GM23248 (cell line): ENCODE measurements at regions not wholly inside any gene's neighbourhood (a gene's known extent, or its start where the extent isn't known, plus 50 kb on each side); places are given as distances from the start of the nearest gene placed in this dataset.

Experiments
- DNase-seq: peaks from one replicate; pipeline ENCODE4 v3.0.0-alpha.2; 2015
- H2AFZ ChIP-seq: fragments of 200-600 bp; sonication (generic); 2 replicates; pipeline ENCODE4 v1.6.1; 2016; ENCODE audit warnings: antibody characterized with exemption
- H3F3A ChIP-seq: fragments of 200-600 bp; sonication (generic); 2 replicates; pipeline ENCODE4 v1.6.1; 2016; ENCODE audit warnings: mild to moderate bottlenecking, antibody characterized with exemption, mixed run types; ENCODE audit not compliant: insufficient read depth
- H3K27ac ChIP-seq: fragments of 200-600 bp; sonication (generic); 2 replicates; pipeline ENCODE4 v1.5.1; 2016; ENCODE audit warnings: mild to moderate bottlenecking
- H3K27me3 ChIP-seq: fragments of 200-600 bp; sonication (generic); replicated peaks from 2 replicates; pipeline ENCODE4 v1.6.1; 2016; ENCODE audit warnings: mild to moderate bottlenecking; ENCODE audit not compliant: insufficient read depth
- H3K36me3 ChIP-seq: fragments of 200-600 bp; sonication (generic); 2 replicates; pipeline ENCODE4 v1.6.1; 2016; ENCODE audit warnings: low read depth, mild to moderate bottlenecking
- H3K4me1 ChIP-seq: fragments of 200-600 bp; sonication (generic); 2 replicates; pipeline ENCODE4 v1.6.1; 2016; ENCODE audit warnings: mild to moderate bottlenecking; ENCODE audit not compliant: insufficient read depth
- H3K4me2 ChIP-seq: fragments of 200-600 bp; sonication (generic); one replicate; pipeline ENCODE4 v1.6.1; 2016; ENCODE audit warnings: mild to moderate bottlenecking; ENCODE audit not compliant: unreplicated experiment
- H3K4me3 ChIP-seq: fragments of 200-600 bp; sonication (generic); 2 replicates; pipeline ENCODE4 v1.5.1; 2016; ENCODE audit warnings: mild to moderate bottlenecking
- H3K79me2 ChIP-seq: fragments of 200-600 bp; sonication (generic); 2 replicates; pipeline ENCODE4 v1.6.1; 2016; ENCODE audit warnings: mild to moderate bottlenecking; ENCODE audit not compliant: insufficient read depth
- H3K9ac ChIP-seq: fragments of 200-600 bp; sonication (generic); 2 replicates; pipeline ENCODE4 v1.6.1; 2016; ENCODE audit warnings: mild to moderate bottlenecking
- H3K9me2 ChIP-seq: fragments of 200-600 bp; sonication (generic); 2 replicates; pipeline ENCODE4 v1.6.1; 2016; ENCODE audit warnings: mixed run types, mild to moderate bottlenecking, moderate library complexity; ENCODE audit not compliant: insufficient read depth
- H3K9me3 ChIP-seq: fragments of 200-600 bp; sonication (generic); one replicate; pipeline ENCODE4 v1.6.1; 2017; ENCODE audit warnings: low read depth
- H4K20me1 ChIP-seq: fragments of 200-600 bp; sonication (generic); 2 replicates; pipeline ENCODE4 v1.6.0; 2016; ENCODE audit not compliant: insufficient read depth
- EZH2 ChIP-seq: fragments of 200-600 bp; sonication (generic); IDR thresholded peaks from 2 replicates; pipeline ENCODE4 v1.6.1; 2018; ENCODE audit warnings: antibody characterized with exemption, mild to moderate bottlenecking; ENCODE audit not compliant: insufficient read depth, poor library complexity, severe bottlenecking
- EZH2phosphoT487 ChIP-seq: fragments of 200-600 bp; sonication (generic); IDR thresholded peaks from 2 replicates; pipeline ENCODE4 v1.6.1; 2018; ENCODE audit warnings: antibody characterized with exemption, moderate library complexity, mild to moderate bottlenecking, low read depth; ENCODE audit not compliant: insufficient read depth
- WGBS, 2 experiments: methylation state at CpG; one replicate each; pipeline ENCODE4 v1.1.6; 2015 to 2017; ENCODE audit warnings: low lambda C conversion rate in 2 of 2, low coverage in 1 of 2; ENCODE audit errors: missing lambda C conversion rate in 2 of 2; 5-methylcytosine and 5-hydroxymethylcytosine counted together
- in situ Hi-C: fragments of 300-500 bp; cut with MboI; formaldehyde crosslinking; loops from 2 replicates; pipeline ENCODE4 v1.15.0; 2020

DNA sequence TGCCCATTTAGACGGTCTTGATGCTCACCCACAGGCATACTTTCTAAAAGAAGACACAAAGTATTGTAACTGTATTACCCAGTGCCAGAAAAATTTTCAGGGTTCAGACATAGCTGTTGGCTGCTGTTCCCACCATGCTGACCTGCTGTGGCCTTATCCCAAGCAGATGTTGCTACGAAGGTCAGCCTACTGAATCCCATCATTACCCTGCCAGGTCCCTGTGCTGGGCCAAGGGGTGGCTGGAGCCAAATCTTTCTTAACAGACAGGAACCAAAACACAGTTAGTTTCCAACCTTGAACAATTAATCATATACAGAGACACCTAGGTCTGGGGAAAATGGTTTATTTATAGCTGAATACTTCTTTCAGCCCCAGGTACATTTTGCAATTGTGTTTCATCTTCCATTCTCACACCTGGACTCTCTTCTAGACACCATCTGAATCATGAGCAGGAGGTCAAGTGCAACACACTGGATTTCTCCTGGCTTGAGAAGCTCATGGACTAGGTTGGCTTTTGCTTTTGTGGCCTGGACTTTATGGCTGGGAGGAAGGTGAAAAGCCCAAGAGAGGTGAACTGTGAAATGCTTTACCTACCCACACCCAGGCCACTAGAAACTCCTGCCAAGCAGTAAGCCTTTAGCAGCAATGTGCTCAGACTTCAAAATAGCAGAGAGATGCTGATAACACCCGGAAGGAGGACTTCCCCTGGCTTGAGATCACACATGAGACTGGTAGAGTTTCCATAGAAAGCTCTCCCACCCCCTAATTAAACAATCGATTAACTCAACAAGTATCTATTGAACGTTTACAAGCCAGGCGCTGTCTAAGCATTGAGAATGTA is 150.1 kb downstream of the SUDS3 start:
- Histone ChIP-seq H3K27ac (no peak overlapping the region), H3K27me3 (no peaks in the 10 kb centered on the region), H3K9me2 (no peaks in the 10 kb centered on the region), H3K79me2 (no peaks in the 10 kb centered on the region), H3K4me3 (no peak overlapping the region), H3K9me3 (no peaks in the 10 kb centered on the region), H2AFZ (no peak overlapping the region), H3K36me3 (no peaks in the 10 kb centered on the region), H3K9ac (no peak overlapping the region), H3K4me2 (no peak overlapping the region), H4K20me1 (no peaks in the 10 kb centered on the region), H3F3A (no peaks in the 10 kb centered on the region), H3K4me1 (no peaks in the 10 kb centered on the region)
- TF ChIP-seq EZH2 = no peak
- TF ChIP-seq EZH2phosphoT487 = no peak
- 32 to 40% methylated on average over 6 of the region's 6 CpGs for WGBS, 2 experiments
- in situ Hi-C loops = no loop called here
- no peak for DNase-seq

DNA sequence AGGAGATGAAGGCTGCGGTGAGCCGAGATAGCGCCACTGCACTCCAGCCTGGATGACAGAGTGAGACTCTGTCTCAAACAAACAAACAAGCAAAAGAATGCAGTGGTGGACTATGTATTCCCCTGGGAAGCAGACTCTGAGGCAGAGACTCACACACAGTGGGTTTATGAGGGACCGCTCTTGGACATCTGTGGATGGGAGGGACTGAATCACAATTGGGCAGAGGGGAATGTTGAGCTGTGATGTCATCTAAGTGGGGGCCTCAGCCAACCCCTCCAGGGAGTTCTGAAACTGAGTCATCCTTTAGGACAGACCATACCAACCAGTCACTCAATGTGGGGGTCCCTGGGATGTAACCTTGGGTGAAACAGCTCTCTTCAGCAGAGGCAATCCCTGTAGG is 151.0 kb downstream of the SUDS3 start:
- Histone ChIP-seq H3K9ac (no peak overlapping the region), H3K27me3 (no peaks in the 10 kb centered on the region), H3K9me2 (no peaks in the 10 kb centered on the region), H3K27ac (no peak overlapping the region), H3K4me1 (no peaks in the 10 kb centered on the region), H3F3A (no peaks in the 10 kb centered on the region), H3K9me3 (no peaks in the 10 kb centered on the region), H3K4me3 (no peak overlapping the region), H2AFZ (no peak overlapping the region), H3K79me2 (no peaks in the 10 kb centered on the region), H3K36me3 (no peaks in the 10 kb centered on the region), H3K4me2 (no peak overlapping the region), H4K20me1 (no peaks in the 10 kb centered on the region)
- WGBS, 2 experiments = 43 to 50% methylated on average over 4 of the region's 4 CpGs
- no peak for DNase-seq
- in situ Hi-C loops = no loop called here
- TF ChIP-seq EZH2phosphoT487 = no peak
- no peak for TF ChIP-seq EZH2

DNA sequence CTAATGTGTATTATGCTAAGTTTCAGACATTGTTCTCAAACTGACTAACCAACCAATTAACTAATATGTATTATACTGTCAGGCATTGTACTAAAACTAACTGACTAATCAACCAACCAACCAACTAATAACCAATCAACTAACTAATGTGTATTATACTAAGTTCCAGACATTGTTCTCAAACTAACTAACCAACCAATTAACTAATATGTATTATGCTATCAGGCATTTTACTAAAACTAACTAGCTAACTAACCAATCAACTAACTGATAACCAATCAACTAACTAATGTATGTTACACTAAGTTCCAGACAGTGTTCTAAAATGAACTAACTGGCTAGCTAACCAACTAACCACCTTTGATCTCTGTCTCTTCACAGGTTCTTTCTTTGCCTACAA is 152.3 kb downstream of the SUDS3 start:
- Histone ChIP-seq H3K36me3 (no peaks in the 10 kb centered on the region), H3F3A (no peaks in the 10 kb centered on the region), H4K20me1 (no peaks in the 10 kb centered on the region), H3K9me3 (no peaks in the 10 kb centered on the region), H2AFZ (no peak overlapping the region), H3K4me3 (no peak overlapping the region), H3K4me2 (no peak overlapping the region), H3K9ac (no peak overlapping the region), H3K27me3 (no peaks in the 10 kb centered on the region), H3K9me2 (no peaks in the 10 kb centered on the region), H3K79me2 (no peaks in the 10 kb centered on the region), H3K27ac (no peak overlapping the region), H3K4me1 (no peaks in the 10 kb centered on the region)
- in situ Hi-C loops = no loop called here
- TF ChIP-seq EZH2 (no peak), EZH2phosphoT487 (no peak)
- DNase-seq = no peak

DNA sequence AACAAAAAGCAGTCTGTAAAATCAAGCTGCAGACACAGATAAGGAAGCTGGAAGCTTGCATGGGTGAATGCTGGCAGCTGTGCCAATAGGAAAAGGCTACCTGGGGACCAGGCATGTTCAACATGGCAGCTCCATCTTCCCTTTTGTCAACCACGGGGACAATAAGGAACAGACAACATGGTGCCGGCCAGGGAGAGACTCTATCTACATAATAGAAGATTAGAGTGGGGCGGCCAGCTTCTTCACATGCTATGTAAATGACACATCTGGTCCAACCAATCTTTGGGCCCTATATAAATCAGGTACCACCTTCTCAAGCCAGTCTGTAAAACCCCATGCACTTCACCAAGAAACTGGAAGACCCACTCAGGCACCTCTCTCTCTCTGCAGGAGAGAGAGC is 157.6 kb downstream of the SUDS3 start:
- Histone ChIP-seq H3K9me3 (no peaks in the 10 kb centered on the region), H3K79me2 (no peaks in the 10 kb centered on the region), H3K27me3 (no peaks in the 10 kb centered on the region), H3K4me2 (no peak overlapping the region), H3F3A (no peaks in the 10 kb centered on the region), H3K9me2 (no peaks in the 10 kb centered on the region), H4K20me1 (no peaks in the 10 kb centered on the region), H3K27ac (no peak overlapping the region), H3K9ac (no peak overlapping the region), H3K4me1 (no peaks in the 10 kb centered on the region), H2AFZ (no peak overlapping the region), H3K36me3 (no peaks in the 10 kb centered on the region), H3K4me3 (no peak overlapping the region)
- in situ Hi-C loops = no loop called here
- 10 to 15% methylated on average over 3 of the region's 3 CpGs for WGBS, 2 experiments
- DNase-seq = no peak
- TF ChIP-seq EZH2phosphoT487 (no peak), EZH2 (no peak)
